Uterus (tissue), 3 donors: ENCODE measurements at regions not wholly inside any gene's neighbourhood (a gene's known extent, or its start where the extent isn't known, plus 50 kb on each side); places are given as distances from the start of the nearest gene placed in this dataset.

Source experiments
- DNase-seq, 2 donors: peaks; one replicate each; pipeline ENCODE4 v3.0.0-alpha.2; 2019 to 2020
- H3K27ac ChIP-seq, 2 donors: fragments of 200-600 bp; sonication (generic); 1 replicate in 1 of 2; 2 replicates in 1 of 2; pipeline ENCODE4 v1.5.1; 2016 to 2018
- H3K27me3 ChIP-seq, 2 donors: fragments of 200-600 bp; sonication (generic); one replicate each; pipeline ENCODE4 v1.5.1; 2018 to 2019; ENCODE audit warnings: control low read depth in 1 of 2
- H3K36me3 ChIP-seq, 2 donors: fragments of 200-600 bp; sonication (generic); one replicate each; pipeline ENCODE4 v1.5.1; 2019; ENCODE audit warnings: control low read depth in 1 of 2
- H3K4me1 ChIP-seq, 2 donors: fragments of 200-600 bp; sonication (generic); one replicate each; pipeline ENCODE4 v1.5.1; 2018 to 2019; ENCODE audit warnings: control low read depth in 1 of 2
- H3K4me3 ChIP-seq, 2 donors: fragments of 200-600 bp; sonication (generic); 1 replicate in 1 of 2; 2 replicates in 1 of 2; pipeline ENCODE4 v1.5.1; 2018 to 2019; ENCODE audit warnings: mild to moderate bottlenecking in 1 of 2
- H3K9me3 ChIP-seq, 2 donors: fragments of 200-600 bp; sonication (generic); one replicate each; pipeline ENCODE4 v1.5.1; 2019; ENCODE audit warnings: control low read depth in 1 of 2
- CTCF ChIP-seq, 4 experiments: fragments of 200-600 bp in 2 of 4; fragments of 450-650 bp in 2 of 4; sonication (generic) in 2 of 4; IDR thresholded peaks; one replicate each; pipeline ENCODE4 v1.5.1; 2016 to 2019; ENCODE audit warnings: antibody characterized with exemption in 4 of 4, mild to moderate bottlenecking in 2 of 4, moderate library complexity in 1 of 4
- POLR2A ChIP-seq, 2 donors: fragments of 450-650 bp; IDR thresholded peaks; one replicate each; pipeline ENCODE4 v1.6.1; 2016; ENCODE audit warnings: antibody characterized with exemption in 2 of 2, mild to moderate bottlenecking in 1 of 2, moderate library complexity in 1 of 2
- intact Hi-C: fragments of 100-400 bp; cut with DNase I; formaldehyde crosslinking; loops from one replicate; pipeline ENCODE4 v1.15.1; 2023; ENCODE audit warnings: low total_unique reads
- donor health status: DM: yes; HTN: yes; CAD: no.

- intact Hi-C loops: no loop called here
- Histone ChIP-seq H3K27ac (no peak overlapping the region), H3K36me3 (no peaks in the 10 kb centered on the region), H3K4me3 (no peak overlapping the region), H3K9me3 (no peaks in the 10 kb centered on the region), H3K27me3 (no peaks in the 10 kb centered on the region), H3K4me1 (no peaks in the 10 kb centered on the region)
- DNase-seq: no peak
- TF ChIP-seq CTCF (IDR thresholded peaks at IDR 0.05) (no peak), POLR2A (IDR thresholded peaks at IDR 0.05) (no peak)
These were observed 701.4 kb downstream of the FGF9 start for GRCh38 chr13:22372261-22372660.

- Histone ChIP-seq H3K4me1 (no peaks in the 10 kb centered on the region), H3K27me3 (no peaks in the 10 kb centered on the region), H3K27ac (no peak overlapping the region), H3K36me3 (no peaks in the 10 kb centered on the region), H3K9me3 (no peaks in the 10 kb centered on the region), H3K4me3 (no peak overlapping the region)
- DNase-seq: no peak
- TF ChIP-seq CTCF (IDR thresholded peaks at IDR 0.05) (no peak), POLR2A (IDR thresholded peaks at IDR 0.05) (no peak)
- intact Hi-C loops: no loop called here
These were observed 704.3 kb downstream of the FGF9 start for GRCh38 chr13:22375151-22375550.

- TF ChIP-seq POLR2A (IDR thresholded peaks at IDR 0.05): no peak
- TF ChIP-seq CTCF (IDR thresholded peaks at IDR 0.05): no peak
- no peaks in the 10 kb centered on the region for H3K9me3 ChIP-seq
- no peak overlapping the region for H3K27ac ChIP-seq
- no peak overlapping the region for H3K4me3 ChIP-seq
- no peak for DNase-seq
- H3K27me3 ChIP-seq: no peaks in the 10 kb centered on the region
- intact Hi-C loops: no loop called here
- H3K4me1 ChIP-seq: no peaks in the 10 kb centered on the region
- no peaks in the 10 kb centered on the region for H3K36me3 ChIP-seq
These were observed 717.0 kb downstream of the FGF9 start for GRCh38 chr13:22387899-22388298.

GRCh38 chr13:22399801-22400420 lies 729.0 kb downstream of the FGF9 start:
- no peaks in the 10 kb centered on the region for H3K9me3 ChIP-seq
- no peaks in the 10 kb centered on the region for H3K4me1 ChIP-seq
- TF ChIP-seq CTCF (IDR thresholded peaks at IDR 0.05) (no peak), POLR2A (IDR thresholded peaks at IDR 0.05) (no peak)
- H3K36me3 ChIP-seq: no peaks in the 10 kb centered on the region
- intact Hi-C loops: no loop called here
- H3K4me3 ChIP-seq: no peak overlapping the region
- DNase-seq: no peak
- H3K27ac ChIP-seq: no peak overlapping the region
- no peaks in the 10 kb centered on the region for H3K27me3 ChIP-seq

GRCh38 chr13:22402682-22403081 lies 731.8 kb downstream of the FGF9 start:
- H3K4me3 ChIP-seq: no peak overlapping the region
- no peak for DNase-seq
- intact Hi-C loops: no loop called here
- no peaks in the 10 kb centered on the region for H3K9me3 ChIP-seq
- no peaks in the 10 kb centered on the region for H3K27me3 ChIP-seq
- no peaks in the 10 kb centered on the region for H3K4me1 ChIP-seq
- no peaks in the 10 kb centered on the region for H3K36me3 ChIP-seq
- TF ChIP-seq POLR2A (IDR thresholded peaks at IDR 0.05) (no peak), CTCF (IDR thresholded peaks at IDR 0.05) (no peak)
- H3K27ac ChIP-seq: no peak overlapping the region
